ENCODE measurements at regions not wholly inside any gene's neighbourhood (a gene's known extent, or its start where the extent isn't known, plus 50 kb on each side); places are given as distances from the start of the nearest gene placed in this dataset.

DNA sequence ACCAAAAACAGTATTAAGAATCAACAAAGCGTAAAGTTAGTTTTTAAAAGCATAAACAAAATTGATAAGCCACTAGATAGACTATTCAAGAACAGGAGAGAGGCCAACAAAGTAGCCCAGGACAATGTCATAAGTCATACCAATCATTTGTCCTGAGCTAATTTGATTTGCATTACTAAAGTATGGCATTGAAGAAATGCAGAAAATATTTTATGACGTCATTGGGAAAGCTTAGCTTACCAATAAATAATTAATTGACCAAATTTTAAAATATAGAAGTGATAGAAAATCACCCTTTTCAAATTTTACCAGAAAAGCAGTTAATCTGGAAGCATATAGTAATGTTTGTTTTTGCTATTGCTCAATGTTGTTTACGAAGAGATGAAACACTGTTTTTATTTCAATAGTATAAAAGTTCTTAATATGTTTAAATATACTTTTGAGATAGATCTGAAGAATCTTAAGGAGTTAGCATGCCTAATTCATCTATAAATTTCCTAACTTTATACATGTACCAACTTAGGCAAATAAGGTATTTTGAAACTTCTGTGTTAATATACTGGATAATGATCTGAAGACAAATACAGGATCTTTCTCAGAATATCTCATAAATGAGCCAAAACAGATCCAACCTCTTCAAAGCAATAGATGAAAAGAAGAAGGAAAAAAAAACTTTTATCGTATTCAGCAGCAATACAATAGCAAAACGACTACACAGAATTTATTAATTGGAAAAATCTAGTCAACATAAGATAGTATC is 1118.5 kb downstream of the SLC16A7 start:
- Mint-ChIP-seq H3K36me3 (no peaks in the 10 kb centered on the region), H3K27me3 (ENCODE audit: low read depth in 3 of 3) (peaks cover 0 to 1% (median 0%) of the 10 kb centered on the region in 3 donors), H3K4me3 (no peak overlapping the region), H3K27ac (no peak overlapping the region), H3K9me3 (peaks cover 3 to 9% (median 4%) of the 10 kb centered on the region in 7 donors), H3K4me1 (no peaks in the 10 kb centered on the region)
- Histone ChIP-seq H3K36me3 (replicated peaks in 1 of 2; ENCODE audit: control insufficient read depth in 1 of 2, insufficient read depth in 2 of 2, low read length in 2 of 2) (no peaks in the 10 kb centered on the region), H3K4me3 (replicated peaks in 1 of 3; ENCODE audit: low read depth in 2 of 3, low read length in 3 of 3) (no peak overlapping the region), H3K9me3 (replicated peaks in 1 of 2; ENCODE audit: control insufficient read depth in 1 of 2, insufficient read depth in 1 of 2, low read length in 2 of 2) (peaks cover 3 to 8% of the 10 kb centered on the region in 2 donors), H4K20me1 (ENCODE audit: insufficient read depth, low read length) (no peaks in the 10 kb centered on the region), H3K27ac (ENCODE audit: low read depth in 1 of 2, low read length in 2 of 2) (no peak overlapping the region), H3K4me1 (ENCODE audit: control insufficient read depth in 1 of 2, insufficient read depth in 2 of 2, low read length in 2 of 2) (no peaks in the 10 kb centered on the region), H2AFZ (ENCODE audit: insufficient read depth, low read depth, low read length, poor library complexity, severe bottlenecking) (no peak overlapping the region), H3K9ac (ENCODE audit: insufficient read depth, low read length, poor library complexity, severe bottlenecking) (no peak overlapping the region), H3K79me2 (ENCODE audit: insufficient read depth, low read length) (no peaks in the 10 kb centered on the region), H3K27me3 (ENCODE audit: control insufficient read depth in 2 of 2, insufficient read depth in 2 of 2, low read length in 2 of 2) (no peaks in the 10 kb centered on the region), H3K4me2 (replicated peaks; ENCODE audit: extremely low read depth, low read length, poor library complexity, severe bottlenecking) (no peak overlapping the region)
- intact Hi-C loops (cut with micrococcal nuclease), result no loop called here
- TF ChIP-seq, protein P1, sequence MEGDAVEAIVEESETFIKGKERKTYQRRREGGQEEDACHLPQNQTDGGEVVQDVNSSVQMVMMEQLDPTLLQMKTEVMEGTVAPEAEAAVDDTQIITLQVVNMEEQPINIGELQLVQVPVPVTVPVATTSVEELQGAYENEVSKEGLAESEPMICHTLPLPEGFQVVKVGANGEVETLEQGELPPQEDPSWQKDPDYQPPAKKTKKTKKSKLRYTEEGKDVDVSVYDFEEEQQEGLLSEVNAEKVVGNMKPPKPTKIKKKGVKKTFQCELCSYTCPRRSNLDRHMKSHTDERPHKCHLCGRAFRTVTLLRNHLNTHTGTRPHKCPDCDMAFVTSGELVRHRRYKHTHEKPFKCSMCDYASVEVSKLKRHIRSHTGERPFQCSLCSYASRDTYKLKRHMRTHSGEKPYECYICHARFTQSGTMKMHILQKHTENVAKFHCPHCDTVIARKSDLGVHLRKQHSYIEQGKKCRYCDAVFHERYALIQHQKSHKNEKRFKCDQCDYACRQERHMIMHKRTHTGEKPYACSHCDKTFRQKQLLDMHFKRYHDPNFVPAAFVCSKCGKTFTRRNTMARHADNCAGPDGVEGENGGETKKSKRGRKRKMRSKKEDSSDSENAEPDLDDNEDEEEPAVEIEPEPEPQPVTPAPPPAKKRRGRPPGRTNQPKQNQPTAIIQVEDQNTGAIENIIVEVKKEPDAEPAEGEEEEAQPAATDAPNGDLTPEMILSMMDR (IDR thresholded peaks at IDR 0.05), result no peak
- no CpG with 5 or more reads among the region's 5 CpGs for WGBS (ENCODE audit: insufficient coverage)
- DNase-seq, result no peak

DNA sequence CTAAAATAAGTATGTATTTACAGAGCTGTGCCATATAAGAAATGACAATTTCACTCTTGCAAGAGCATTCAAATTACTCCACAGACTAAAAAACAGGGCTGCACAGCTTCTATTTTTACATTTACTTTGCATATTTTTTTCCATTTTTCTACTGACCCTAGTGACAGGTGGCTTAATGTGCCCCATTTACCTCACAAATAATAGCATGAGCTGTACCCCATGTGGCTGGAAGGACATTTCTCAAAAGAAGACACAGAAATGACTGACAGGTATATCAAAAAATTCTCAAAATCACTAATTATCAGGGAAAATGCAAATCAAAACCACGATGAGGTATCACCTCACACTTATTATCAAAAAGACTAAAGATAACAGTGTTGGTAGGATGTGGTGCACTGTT is 1128.6 kb downstream of the SLC16A7 start:
- Histone ChIP-seq H3K27me3 (ENCODE audit: control insufficient read depth in 2 of 2, insufficient read depth in 2 of 2, low read length in 2 of 2) (no peaks in the 10 kb centered on the region), H3K4me1 (ENCODE audit: control insufficient read depth in 1 of 2, insufficient read depth in 2 of 2, low read length in 2 of 2) (no peaks in the 10 kb centered on the region), H3K4me2 (replicated peaks; ENCODE audit: extremely low read depth, low read length, poor library complexity, severe bottlenecking) (no peak overlapping the region), H3K27ac (ENCODE audit: low read depth in 1 of 2, low read length in 2 of 2) (no peak overlapping the region), H2AFZ (ENCODE audit: insufficient read depth, low read depth, low read length, poor library complexity, severe bottlenecking) (no peak overlapping the region), H3K79me2 (ENCODE audit: insufficient read depth, low read length) (no peaks in the 10 kb centered on the region), H3K9ac (ENCODE audit: insufficient read depth, low read length, poor library complexity, severe bottlenecking) (no peak overlapping the region), H3K36me3 (replicated peaks in 1 of 2; ENCODE audit: control insufficient read depth in 1 of 2, insufficient read depth in 2 of 2, low read length in 2 of 2) (no peaks in the 10 kb centered on the region), H3K9me3 (replicated peaks in 1 of 2; ENCODE audit: control insufficient read depth in 1 of 2, insufficient read depth in 1 of 2, low read length in 2 of 2) (peaks cover 0 to 4% of the 10 kb centered on the region in 2 donors), H3K4me3 (replicated peaks in 1 of 3; ENCODE audit: low read depth in 2 of 3, low read length in 3 of 3) (no peak overlapping the region), H4K20me1 (ENCODE audit: insufficient read depth, low read length) (no peaks in the 10 kb centered on the region)
- Mint-ChIP-seq H3K36me3 (no peaks in the 10 kb centered on the region), H3K9me3 (peaks cover 1 to 14% (median 4%) of the 10 kb centered on the region in 7 donors), H3K27me3 (ENCODE audit: low read depth in 3 of 3) (no peaks in the 10 kb centered on the region), H3K27ac (no peak overlapping the region), H3K4me1 (no peaks in the 10 kb centered on the region), H3K4me3 (no peak overlapping the region)
- intact Hi-C loops (cut with micrococcal nuclease), result no loop called here
- no CpG with 5 or more reads among the region's 1 CpG for WGBS (ENCODE audit: insufficient coverage)
- TF ChIP-seq, protein P1 (IDR thresholded peaks at IDR 0.05), result no peak
- no peak for DNase-seq

Data from CD14-positive monocyte (primary cell).